OCI-LY3 (cell line): ENCODE measurements at regions not wholly inside any gene's neighbourhood (a gene's known extent, or its start where the extent isn't known, plus 50 kb on each side); places are given as distances from the start of the nearest gene placed in this dataset.

ENCODE experiments used
- EZH2phosphoT487 ChIP-seq: fragments of 200-600 bp; shearing (Covaris generic); IDR thresholded peaks from 2 replicates; pipeline ENCODE4 v1.6.1; 2018; ENCODE audit warnings: antibody characterized with exemption, mixed run types, low read depth
- TF ChIP-seq, protein P1 (sequence below): fragments of 200-600, 300-600 bp; sonication (generic); IDR thresholded peaks from 2 replicates; pipeline ENCODE4 v1.5.1; 2014; ENCODE audit warnings: antibody characterized with exemption, low read length, low read depth

DNA sequence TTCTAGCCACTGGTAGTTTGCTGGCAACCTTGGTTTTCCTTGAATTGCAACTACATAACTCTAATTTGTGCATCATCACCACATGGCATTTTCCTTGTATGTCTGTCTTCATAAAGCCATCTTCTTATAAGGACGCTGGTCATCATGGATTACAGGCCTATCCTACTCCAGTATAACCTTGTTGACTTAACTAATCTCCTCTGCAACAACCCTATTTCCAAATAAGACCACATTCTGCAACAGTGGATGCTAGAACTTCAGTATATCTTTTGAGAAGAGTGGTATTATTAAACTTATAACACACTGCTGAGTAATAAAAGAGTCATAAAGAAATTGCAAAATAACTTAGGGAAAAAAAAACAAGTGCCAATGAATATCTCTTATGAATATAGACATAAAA, 511.8 kb upstream of the FOXG1 start:
- TF ChIP-seq, protein P1, sequence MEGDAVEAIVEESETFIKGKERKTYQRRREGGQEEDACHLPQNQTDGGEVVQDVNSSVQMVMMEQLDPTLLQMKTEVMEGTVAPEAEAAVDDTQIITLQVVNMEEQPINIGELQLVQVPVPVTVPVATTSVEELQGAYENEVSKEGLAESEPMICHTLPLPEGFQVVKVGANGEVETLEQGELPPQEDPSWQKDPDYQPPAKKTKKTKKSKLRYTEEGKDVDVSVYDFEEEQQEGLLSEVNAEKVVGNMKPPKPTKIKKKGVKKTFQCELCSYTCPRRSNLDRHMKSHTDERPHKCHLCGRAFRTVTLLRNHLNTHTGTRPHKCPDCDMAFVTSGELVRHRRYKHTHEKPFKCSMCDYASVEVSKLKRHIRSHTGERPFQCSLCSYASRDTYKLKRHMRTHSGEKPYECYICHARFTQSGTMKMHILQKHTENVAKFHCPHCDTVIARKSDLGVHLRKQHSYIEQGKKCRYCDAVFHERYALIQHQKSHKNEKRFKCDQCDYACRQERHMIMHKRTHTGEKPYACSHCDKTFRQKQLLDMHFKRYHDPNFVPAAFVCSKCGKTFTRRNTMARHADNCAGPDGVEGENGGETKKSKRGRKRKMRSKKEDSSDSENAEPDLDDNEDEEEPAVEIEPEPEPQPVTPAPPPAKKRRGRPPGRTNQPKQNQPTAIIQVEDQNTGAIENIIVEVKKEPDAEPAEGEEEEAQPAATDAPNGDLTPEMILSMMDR = no peak
- no peak for TF ChIP-seq EZH2phosphoT487
